Psoas muscle (tissue), 7 donors: ENCODE measurements at regions not wholly inside any gene's neighbourhood (a gene's known extent, or its start where the extent isn't known, plus 50 kb on each side); places are given as distances from the start of the nearest gene placed in this dataset.
"Not testable (repeated sequence)": the region's sequence is repeated elsewhere in the genome, so short reads cannot be mapped to it uniquely, and the experiment has no call there.

Experiments used
- ATAC-seq, 4 donors: fragments of 200-7000 bp; cut with Tn5 transposase; one replicate each; pipeline ENCODE4 v1.9.1; 2020; ENCODE audit warnings: moderate library complexity in 3 of 4, mild to moderate bottlenecking in 2 of 4
- DNase-seq, 2 donors: peaks; one replicate each; pipeline ENCODE4 v3.0.0-alpha.2; 2020
- H3K27ac ChIP-seq: fragments of 200-600 bp; one replicate; pipeline ENCODE4 v1.8.0; 2022
- H3K27me3 ChIP-seq, 3 donors: fragments of 200-600 bp in 1 of 3; one replicate each; pipeline versions ENCODE4 v1.6.1 to v1.8.0; 2013 to 2022; ENCODE audit warnings: low read length in 2 of 3, mild to moderate bottlenecking in 2 of 3, moderate library complexity in 1 of 3; ENCODE audit not compliant: insufficient read depth in 3 of 3
- H3K36me3 ChIP-seq, 2 donors: fragments of 200-600 bp in 1 of 2; one replicate each; pipeline versions ENCODE4 v1.6.1 to v1.8.0; 2013 to 2022; ENCODE audit warnings: low read depth in 1 of 2, mild to moderate bottlenecking in 1 of 2, moderate library complexity in 1 of 2; ENCODE audit not compliant: insufficient read depth in 1 of 2
- H3K4me1 ChIP-seq: fragments of 200-600 bp; one replicate; pipeline ENCODE4 v1.8.0; 2022
- H3K4me3 ChIP-seq: fragments of 200-600 bp; one replicate; pipeline ENCODE4 v1.8.0; 2022; ENCODE audit warnings: mild to moderate bottlenecking
- H3K9me3 ChIP-seq: fragments of 200-600 bp; one replicate; pipeline ENCODE4 v1.8.0; 2022
- CTCF ChIP-seq: fragments of 200-600 bp; IDR thresholded peaks from one replicate; pipeline ENCODE4 v1.8.0; 2022; ENCODE audit warnings: antibody characterized with exemption
- WGBS, 3 donors: extraction: QIAGEN DNeasy Blood & Tissue Kit; methylation state at CpG; one replicate each; pipeline versions ENCODE4 v1.1.6 to v1.1.7; 2013; 5-methylcytosine and 5-hydroxymethylcytosine counted together
- intact Hi-C, 2 donors: fragments of 100-400 bp; cut with DNase I; formaldehyde crosslinking; loops; one replicate each; pipeline versions ENCODE4 v1.11.0 to v1.14.2; 2022
- donor health status: healthy with polysubstance abuse.
- donor health status: DM: no; HTN: no; CAD: no; lungs with moderate emphysema.
- donor health status: Bipolar disorder and iron deficiency.
- donor health status: healthy.
- donor health status: DM: yes; HTN: yes; CAD: no.
- donor health status: DM: no; HTN: no; CAD: no.
- donor health status: DM: yes; HTN: yes; CAD: no.

GRCh38 chr7:1620176-1620575 lies 49.9 kb upstream of the ELFN1 start:
- 85 to 90% (median 88%) methylated on average over 17 of the region's 17 CpGs for WGBS, 3 donors
- ATAC-seq, H3K9me3 ChIP-seq, intact Hi-C loops, H3K27ac ChIP-seq, H3K4me3 ChIP-seq, H3K4me1 ChIP-seq, H3K36me3 ChIP-seq, DNase-seq, H3K27me3 ChIP-seq: not testable (repeated sequence)

DNA sequence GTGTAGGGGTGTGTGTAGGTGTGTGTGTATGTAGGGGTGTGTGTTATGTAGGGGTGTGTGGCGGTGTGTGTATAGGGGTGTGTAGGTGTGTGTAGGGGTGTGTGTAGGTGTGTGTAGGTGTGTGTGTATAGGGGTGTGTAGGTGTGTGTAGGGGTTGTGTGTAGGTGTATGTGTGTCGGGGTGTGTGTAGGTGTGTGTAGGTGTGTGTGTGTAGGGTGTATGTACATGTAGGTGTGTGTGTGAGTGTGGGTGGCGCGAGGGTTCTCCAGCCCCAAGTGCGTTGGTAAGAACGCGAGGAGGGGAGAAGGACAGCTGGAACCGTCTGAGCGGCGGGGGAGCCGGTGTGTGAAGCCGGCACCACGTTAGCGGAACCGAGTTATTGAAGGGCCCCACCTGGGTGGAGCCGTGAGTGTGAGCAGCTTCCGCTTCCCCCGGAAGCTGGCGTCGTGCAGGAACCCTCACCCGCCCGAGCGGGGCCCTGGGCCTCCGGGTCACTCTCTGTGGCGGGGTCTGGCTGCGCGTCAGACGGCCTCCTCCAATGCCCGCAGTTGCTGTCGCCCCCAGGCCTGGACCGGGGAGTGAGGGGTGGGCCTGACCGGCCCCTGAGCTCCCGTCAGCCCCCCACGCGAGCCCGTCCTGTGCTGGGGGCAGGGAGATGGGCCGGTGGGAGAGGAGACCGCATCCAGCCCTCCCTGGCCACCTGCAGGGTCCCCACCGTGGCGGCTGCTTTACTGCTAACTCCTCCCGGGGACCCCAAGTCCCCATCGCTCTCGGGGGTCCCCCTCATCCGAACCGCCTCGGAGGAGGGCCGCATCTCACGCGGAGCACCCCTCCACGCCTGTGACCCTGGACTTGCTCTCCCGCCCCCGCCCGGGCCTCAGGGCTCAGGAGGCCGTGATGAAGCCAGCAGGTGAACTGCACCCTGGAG lies 49.6 kb upstream of the PSMG3 start:
- no peaks in the 10 kb centered on the region for H3K36me3 ChIP-seq
- TF ChIP-seq CTCF = no peak
- intact Hi-C loops = no loop called here
- peak in 1 of 4 donors; percentile 22 for ATAC-seq
- WGBS, 3 donors = 85 to 89% (median 86%) methylated on average over 43 to 54 of the region's 54 CpGs
- H3K27me3 ChIP-seq = peaks cover 0 to 5% (median 2%) of the 10 kb centered on the region in 3 donors
- no peak overlapping the region for H3K27ac ChIP-seq
- no peak for DNase-seq
- H3K9me3 ChIP-seq = no peaks in the 10 kb centered on the region
- H3K4me1 ChIP-seq = no peaks in the 10 kb centered on the region
- H3K4me3 ChIP-seq = no peak overlapping the region
